GM19452 (cell line): ENCODE measurements at regions not wholly inside any gene's neighbourhood (a gene's known extent, or its start where the extent isn't known, plus 50 kb on each side); places are given as distances from the start of the nearest gene placed in this dataset.

Source experiments
- ATAC-seq: cut with Tn5 transposase; IDR thresholded peaks from one replicate; pipeline ENCODE4 v1.9.1; 2021; ENCODE audit not compliant: unreplicated experiment

DNA sequence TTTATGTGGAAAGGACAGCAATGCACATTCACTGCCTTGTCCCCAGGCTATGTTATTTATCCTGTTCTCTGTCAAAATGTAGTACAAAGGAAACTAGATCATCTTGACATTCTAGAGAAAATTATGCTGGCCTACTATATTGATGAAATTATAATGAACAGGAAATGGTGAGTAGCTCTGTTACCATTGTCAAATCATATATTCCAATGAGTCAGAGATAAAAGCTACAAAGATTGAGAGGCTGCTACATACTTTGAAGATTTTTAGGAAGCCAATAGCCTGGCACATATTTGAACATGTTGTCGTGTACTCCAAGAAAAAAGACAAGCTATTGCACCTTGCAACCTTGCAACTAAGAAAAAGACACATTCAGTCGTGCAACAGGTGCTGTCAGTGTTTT lies 52.7 kb upstream of the TET2 start:
- ATAC-seq, result no peak
